Hippocampal formation (tissue), 2 donors: ENCODE measurements at regions not wholly inside any gene's neighbourhood (a gene's known extent, or its start where the extent isn't known, plus 50 kb on each side); places are given as distances from the start of the nearest gene placed in this dataset.

Experiments used
- DNase-seq, 2 donors: peaks; one replicate each; lab custom pipeline; 2025; lab: John Stamatoyannopoulos, UW

DNA sequence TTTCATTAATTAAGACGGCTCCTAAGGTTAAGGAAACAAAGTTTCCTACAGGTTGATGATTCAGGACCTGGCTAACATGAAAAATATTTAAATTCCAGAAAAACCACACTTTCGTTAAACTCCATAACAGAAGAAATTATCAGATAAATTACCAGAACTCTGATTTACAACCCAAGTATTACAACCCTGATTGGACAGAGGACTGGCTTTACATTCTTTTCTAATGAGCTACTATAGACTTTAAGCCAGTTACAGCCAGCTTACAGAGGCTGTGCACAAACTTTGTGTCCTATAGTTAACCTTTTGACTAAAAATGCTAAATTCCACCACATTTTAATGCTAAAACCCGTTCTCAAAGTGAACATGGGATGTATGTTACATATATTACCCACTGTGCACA is 458.6 kb downstream of the KCNJ3 start:
- no peak for DNase-seq

DNA sequence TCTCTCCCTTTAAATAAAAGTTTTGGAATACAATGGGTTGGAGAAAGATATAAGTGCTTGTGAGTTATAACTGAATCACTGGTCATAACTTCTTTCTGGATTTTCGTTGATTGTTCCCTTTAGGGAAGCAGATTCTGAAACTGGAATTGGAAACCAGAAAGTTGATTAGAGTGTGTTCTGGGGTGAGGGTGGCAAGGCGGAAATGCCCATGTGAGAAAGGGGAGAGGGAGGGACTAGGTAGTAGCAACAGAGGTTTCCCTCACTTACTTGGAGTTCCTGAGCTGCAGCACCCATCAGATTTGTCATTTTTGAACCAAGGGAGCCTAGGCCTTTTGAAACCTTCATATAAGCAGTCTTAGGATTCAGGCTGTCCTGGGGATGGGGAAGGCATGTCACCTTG is 453.4 kb downstream of the KCNJ3 start:
- no peak for DNase-seq

DNA sequence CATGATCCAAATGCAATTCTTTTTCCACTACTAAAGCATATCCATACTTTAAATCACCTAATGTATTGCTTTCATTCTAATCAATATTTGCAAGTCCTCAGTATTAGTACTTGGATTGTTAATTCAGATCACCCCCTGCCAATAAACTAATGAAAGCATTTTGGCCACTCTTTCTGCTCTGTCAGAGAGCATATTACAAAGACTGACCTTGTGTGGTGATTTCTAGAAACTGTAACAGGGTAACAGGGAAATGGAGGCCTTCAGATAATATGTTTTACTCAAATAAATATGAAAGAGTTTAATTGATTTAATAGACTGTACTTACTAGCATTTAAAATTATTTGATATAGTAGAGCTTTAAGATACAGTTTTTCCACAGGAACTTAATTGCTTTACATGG is 453.0 kb downstream of the KCNJ3 start:
- DNase-seq: no peak

- no peak for DNase-seq
These were observed 447.3 kb downstream of the KCNJ3 start for GRCh38 chr2:155145758-155146229.

DNA sequence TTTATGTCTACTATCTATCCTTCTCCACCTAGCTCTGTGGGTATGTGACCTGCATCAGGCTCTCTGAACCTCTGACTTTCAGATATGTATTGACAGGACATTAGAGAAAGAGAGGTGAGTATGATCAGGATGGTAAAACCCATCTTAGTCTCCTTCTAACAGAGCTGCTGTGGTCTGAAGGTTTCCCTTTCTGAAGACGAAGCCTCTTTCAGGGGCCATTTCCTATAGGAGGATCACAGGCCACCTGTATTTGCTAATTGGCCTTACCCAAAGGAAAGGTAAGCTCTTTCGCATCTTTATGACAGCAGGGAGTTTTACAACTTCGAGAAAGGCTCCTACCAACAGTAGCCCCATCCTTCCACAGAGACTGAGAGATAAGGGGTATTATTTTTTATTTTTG is 442.9 kb downstream of the KCNJ3 start:
- DNase-seq: no peak

DNA sequence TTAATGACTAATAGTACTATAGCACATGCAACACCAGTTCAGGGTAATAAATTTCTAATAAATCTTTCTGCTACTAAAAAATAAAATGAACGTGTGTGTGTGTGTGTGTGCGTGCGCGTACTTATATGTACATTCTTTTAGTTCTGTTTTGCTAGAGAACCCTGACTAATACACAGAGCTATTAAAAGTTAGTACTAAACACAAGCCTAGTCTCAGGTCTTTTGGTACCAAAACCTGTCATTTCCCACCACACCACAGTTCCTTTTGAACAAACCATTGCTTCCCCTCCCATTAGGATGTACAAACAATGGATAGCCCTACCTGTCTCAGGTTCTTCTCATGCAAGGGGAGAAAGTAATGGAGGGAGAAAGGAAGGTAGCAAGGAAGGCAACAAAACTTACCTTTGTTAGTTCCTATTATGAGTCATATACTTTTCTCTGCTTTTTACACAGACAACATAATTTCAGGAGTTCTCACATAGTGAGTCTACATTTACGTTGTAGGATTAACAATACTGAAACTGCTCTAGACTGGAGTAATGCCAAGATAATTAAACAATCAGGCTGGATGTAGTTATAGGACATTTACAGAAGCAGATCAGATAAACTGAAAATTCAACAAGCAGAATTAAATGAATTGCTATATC is 427.2 kb downstream of the KCNJ3 start:
- DNase-seq: no peak

DNA sequence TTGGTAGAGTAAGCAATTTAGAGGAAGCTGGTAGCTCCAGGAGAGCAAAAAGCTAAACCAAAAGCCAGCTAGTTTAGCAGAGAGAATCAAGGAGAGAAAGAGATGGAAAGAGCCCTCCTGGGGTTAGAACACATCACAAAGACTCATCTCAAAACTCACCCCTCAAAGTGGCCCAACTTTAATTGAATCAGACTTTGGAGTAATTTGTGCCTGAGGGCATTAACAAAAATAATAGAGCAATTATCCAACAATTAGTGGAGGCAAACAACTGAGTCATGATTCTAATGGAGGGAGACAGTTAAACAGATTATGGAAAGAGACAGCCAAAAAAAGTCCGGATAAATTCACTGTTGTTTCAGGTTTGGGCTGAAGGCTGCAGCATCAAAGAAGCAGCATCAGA is 417.4 kb downstream of the KCNJ3 start:
- DNase-seq: no peak

DNA sequence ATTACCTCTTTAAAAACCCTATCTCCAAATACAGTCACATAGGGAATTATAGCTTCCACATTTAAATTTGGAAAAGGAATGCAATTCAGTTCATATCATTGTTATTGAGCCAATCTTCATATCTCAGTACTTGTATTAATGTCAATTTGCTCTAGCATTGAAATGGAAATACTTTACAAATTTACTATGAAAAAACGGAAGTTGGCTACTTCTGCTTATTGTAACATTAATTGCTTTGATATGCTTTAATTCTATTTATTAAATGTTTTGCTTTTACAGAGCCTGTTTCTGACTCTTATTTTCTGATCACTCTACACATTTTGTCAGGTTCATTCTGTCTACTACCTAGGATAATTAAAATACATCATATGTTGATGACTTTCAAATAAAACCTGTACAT is 412.6 kb downstream of the KCNJ3 start:
- no peak for DNase-seq

- no peak for DNase-seq
These were observed 411.0 kb downstream of the KCNJ3 start for GRCh38 chr2:155109527-155109926.

DNA sequence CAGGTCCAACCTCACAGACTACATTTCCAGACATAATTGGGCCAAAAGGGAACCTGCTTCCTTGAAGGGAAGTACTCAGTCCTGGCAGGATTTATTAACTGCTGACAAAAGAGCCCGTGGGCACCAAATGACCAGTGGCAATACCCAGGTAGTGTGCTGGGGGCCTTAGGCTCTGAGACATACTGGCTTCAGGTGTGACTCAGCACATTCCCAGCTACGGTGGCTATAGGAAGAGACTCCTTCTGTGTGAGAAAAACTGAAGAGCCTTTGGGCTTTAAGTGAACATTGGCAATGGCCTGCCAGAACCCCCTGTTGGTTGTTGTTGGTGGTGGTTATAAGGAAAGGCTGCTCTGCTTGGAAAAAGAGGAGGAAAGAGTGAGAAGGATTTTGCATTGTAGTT is 401.8 kb downstream of the KCNJ3 start:
- DNase-seq: no peak

GRCh38 chr2:155099784-155100183 is 401.3 kb downstream of the KCNJ3 start:
- DNase-seq: no peak

DNA sequence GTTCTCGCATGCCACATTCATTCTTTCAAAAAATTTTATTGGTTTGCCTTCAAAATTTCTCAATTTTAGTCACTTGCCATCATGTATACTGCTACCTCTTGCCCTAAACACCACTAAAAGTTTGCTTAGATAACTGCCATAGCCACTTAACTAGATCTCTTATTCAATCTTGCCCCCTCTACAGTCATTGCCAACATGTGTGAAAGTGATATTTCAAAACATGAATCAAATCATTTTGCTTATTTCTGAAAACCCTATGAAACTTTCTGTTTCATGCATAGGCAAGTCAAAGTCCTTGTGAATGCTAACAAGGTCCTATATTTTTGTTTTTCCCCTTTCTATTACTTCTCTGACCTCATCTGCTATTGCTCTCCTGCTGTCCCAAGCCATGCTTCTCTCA is 397.1 kb downstream of the KCNJ3 start:
- DNase-seq: no peak

- DNase-seq: no peak
These were observed 381.9 kb downstream of the KCNJ3 start for GRCh38 chr2:155080373-155080772.

DNA sequence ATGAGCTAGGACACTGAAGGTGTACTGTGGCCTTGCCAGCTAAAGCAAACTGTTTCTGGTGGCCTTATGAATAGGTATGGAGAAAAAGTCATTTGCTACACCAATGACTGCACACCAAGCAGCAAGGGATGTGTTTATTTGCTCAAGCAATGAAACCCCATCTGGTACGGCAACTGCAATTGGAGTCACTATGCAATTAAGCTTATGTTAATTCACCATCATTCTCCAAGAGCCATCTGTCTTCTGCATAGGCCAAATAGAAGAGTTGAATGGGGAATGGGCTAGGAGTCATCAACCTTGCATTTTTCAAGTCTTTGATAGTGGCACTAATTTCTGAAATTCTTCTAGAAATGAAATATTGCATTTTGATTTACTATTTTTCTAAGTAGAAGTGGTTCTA is 372.0 kb downstream of the KCNJ3 start:
- DNase-seq: no peak

DNA sequence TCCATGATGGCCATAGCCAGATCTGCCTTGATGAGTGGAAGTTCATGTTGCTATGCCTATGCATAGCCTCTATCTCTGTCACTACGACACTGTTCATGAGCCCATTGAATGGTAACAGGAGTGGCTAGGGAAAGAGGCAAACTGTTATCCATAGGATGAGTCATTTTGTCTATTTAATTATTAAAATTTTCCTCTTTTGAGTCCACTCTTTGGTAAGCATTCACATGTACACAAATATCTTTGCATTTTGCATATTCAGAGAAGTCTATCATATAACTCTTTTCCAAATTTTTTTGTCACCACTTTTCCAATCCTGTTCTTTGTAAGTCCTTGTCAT is 364.4 kb downstream of the KCNJ3 start:
- DNase-seq: no peak

- no peak for DNase-seq
These were observed 363.9 kb downstream of the KCNJ3 start for GRCh38 chr2:155062250-155062921.

GRCh38 chr2:155060896-155061295 is 362.4 kb downstream of the KCNJ3 start:
- no peak for DNase-seq

DNA sequence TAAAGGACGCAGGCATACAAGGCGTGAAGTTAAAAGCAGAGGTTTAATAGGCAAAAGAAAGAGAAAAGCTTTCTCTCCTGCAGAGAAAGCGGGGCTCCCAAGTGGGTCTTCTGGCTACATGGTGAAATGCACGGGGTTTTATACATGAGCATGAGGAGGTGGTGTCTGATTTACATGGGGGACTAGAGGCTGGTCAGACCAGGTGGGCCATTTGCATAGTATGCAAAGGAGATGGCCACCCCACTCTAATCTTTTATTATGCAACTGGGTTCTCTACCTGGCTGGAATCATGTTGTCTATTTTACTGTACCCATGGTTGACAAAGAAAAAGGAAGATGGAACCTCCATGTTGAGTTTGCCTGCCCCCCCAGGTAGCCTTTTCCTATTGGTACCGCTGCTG is 356.2 kb downstream of the KCNJ3 start:
- no peak for DNase-seq

DNA sequence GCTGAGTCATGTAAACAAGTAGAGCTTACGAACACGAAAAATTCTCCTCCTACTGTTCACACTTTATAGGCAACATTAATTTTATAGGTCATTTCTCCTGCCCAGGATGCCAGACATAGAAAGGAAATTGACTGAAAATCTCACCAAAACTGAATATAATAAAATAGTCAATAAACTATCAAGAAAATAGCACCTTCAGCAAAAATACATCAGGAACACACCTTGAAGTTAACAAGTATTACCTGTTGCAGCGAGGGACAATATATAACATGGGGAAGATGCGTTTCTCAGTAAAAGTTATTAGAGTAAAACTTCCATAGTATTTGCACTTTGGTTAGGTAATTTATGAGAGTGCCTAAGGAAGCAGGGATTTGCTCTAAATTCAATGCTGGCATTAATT is 344.6 kb downstream of the KCNJ3 start:
- no peak for DNase-seq

GRCh38 chr2:155035308-155035707 is 336.8 kb downstream of the KCNJ3 start:
- DNase-seq: no peak

GRCh38 chr2:155033652-155034051 is 335.2 kb downstream of the KCNJ3 start:
- DNase-seq: no peak

GRCh38 chr2:155030296-155030695 is 331.8 kb downstream of the KCNJ3 start:
- no peak for DNase-seq

DNA sequence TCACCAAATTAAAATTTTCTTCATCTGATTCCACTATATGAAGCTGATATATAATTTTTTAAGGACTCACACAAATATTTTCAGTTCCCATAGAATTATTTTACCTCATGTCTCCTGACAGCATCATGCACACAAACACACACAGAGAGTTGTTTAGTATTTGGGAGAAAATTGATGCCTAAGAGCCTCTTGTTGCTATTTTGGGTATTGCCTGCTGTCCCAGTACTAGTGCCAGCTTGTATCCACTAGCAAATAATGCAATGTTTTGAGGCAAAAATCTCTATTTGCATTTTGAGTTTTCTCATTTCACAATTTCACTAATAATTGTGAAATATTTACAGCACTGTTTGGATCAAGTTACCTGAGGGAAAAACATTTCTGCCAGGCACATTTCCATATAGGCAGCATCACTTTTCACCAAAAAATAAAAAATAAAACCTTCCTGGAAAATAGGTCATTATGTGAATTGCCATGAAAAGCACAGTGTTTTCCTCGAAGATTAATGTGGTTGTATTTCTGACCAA is 328.2 kb downstream of the KCNJ3 start:
- peak in 1 of 2 donors; percentile 3 for DNase-seq

- DNase-seq: no peak
These were observed 325.2 kb downstream of the KCNJ3 start for GRCh38 chr2:155023674-155024073.
